H1 (cell line): ENCODE measurements at regions not wholly inside any gene's neighbourhood (a gene's known extent, or its start where the extent isn't known, plus 50 kb on each side); places are given as distances from the start of the nearest gene placed in this dataset.

Source experiments
- CTCF ChIA-PET: fragments of 300-600 bp; sonication (Branson Sonifier 250); formaldehyde crosslinking; loops from one replicate; lab custom pipeline; 2021; ENCODE audit not compliant: partially characterized antibody; lab: Charles Lee
- POLR2A ChIA-PET: fragments of 300-600 bp; sonication (Branson Sonifier 250); formaldehyde crosslinking; loops from one replicate; lab custom pipeline; 2021; ENCODE audit warnings: inconsistent platforms; ENCODE audit not compliant: partially characterized antibody; lab: Charles Lee
- DNase-seq, 2 experiments: peaks; one replicate each; pipeline versions ENCODE4 v3.0.0 to v3.0.0-alpha.2; 2010 to 2022; ENCODE audit warnings: low spot score in 2 of 2, low read depth in 1 of 2, mixed read lengths in 1 of 2
- FAIRE-seq: peaks from 2 replicates; lab custom pipeline; 2011; peaks lifted over from hg19 to GRCh38; lab: Jason Lieb, UNC
- H2AFZ ChIP-seq: 2 replicates; pipeline ENCODE4 v1.8.1; 2012; ENCODE audit warnings: low read length, inconsistent platforms
- H2AK5ac ChIP-seq: 2 replicates; pipeline ENCODE4 v1.6.1; 2013; ENCODE audit warnings: low read depth, low read length
- H2BK120ac ChIP-seq: replicated peaks from 2 replicates; pipeline ENCODE3; 2013; ENCODE audit warnings: low read depth, low read length, inconsistent platforms
- H2BK12ac ChIP-seq: 2 replicates; pipeline ENCODE4 v1.6.1; 2013; ENCODE audit warnings: low read depth, low read length
- H2BK15ac ChIP-seq: 2 replicates; pipeline ENCODE4 v1.6.1; 2013; ENCODE audit warnings: low read length
- H2BK20ac ChIP-seq: 2 replicates; pipeline ENCODE4 v1.6.1; 2013; ENCODE audit warnings: low read length
- H2BK5ac ChIP-seq: 2 replicates; pipeline ENCODE4 v1.6.1; 2013; ENCODE audit warnings: low read depth, low read length
- H3K14ac ChIP-seq: 2 replicates; pipeline ENCODE4 v1.6.1; 2013; ENCODE audit warnings: inconsistent platforms; ENCODE audit not compliant: insufficient read length
- H3K18ac ChIP-seq: 2 replicates; pipeline ENCODE4 v1.6.1; 2013; ENCODE audit warnings: low read length; ENCODE audit errors: extremely low read depth
- H3K23ac ChIP-seq: 2 replicates; pipeline ENCODE4 v1.6.1; 2013; ENCODE audit warnings: inconsistent platforms; ENCODE audit not compliant: insufficient read length
- H3K23me2 ChIP-seq: 2 replicates; pipeline ENCODE4 v1.6.1; 2013; ENCODE audit warnings: low read depth, low read length
- H3K27ac ChIP-seq: 2 replicates; pipeline ENCODE4 v1.6.1; 2011; ENCODE audit warnings: low read depth, low read length, inconsistent platforms
- H3K27me3 ChIP-seq, 4 experiments: replicated peaks in 1 of 4; 1 replicate in 1 of 4; 2 replicates in 3 of 4; pipeline versions ENCODE4 v1.6.1 to v1.8.1; 2011 to 2013; ENCODE audit warnings: low read length in 3 of 4, mild to moderate bottlenecking in 3 of 4, inconsistent platforms in 2 of 4, mixed read lengths in 2 of 4, moderate library complexity in 1 of 4; ENCODE audit not compliant: control insufficient read depth in 3 of 4, insufficient read depth in 3 of 4; ENCODE audit errors: extremely low read depth in 1 of 4
- H3K36me3 ChIP-seq, 4 experiments: 2 replicates each; pipeline versions ENCODE4 v1.6.1 to v1.8.1; 2011 to 2013; ENCODE audit warnings: mild to moderate bottlenecking in 4 of 4, low read length in 3 of 4, moderate library complexity in 2 of 4, control low read depth in 1 of 4, inconsistent platforms in 1 of 4; ENCODE audit not compliant: insufficient read depth in 4 of 4, control insufficient read depth in 2 of 4
- H3K4ac ChIP-seq: replicated peaks from 2 replicates; pipeline ENCODE3; 2013; ENCODE audit warnings: low read length, low read depth, mixed read lengths, inconsistent platforms; ENCODE audit not compliant: insufficient read length
- H3K4me1 ChIP-seq, 4 experiments: replicated peaks in 1 of 4; 1 replicate in 1 of 4; 2 replicates in 3 of 4; pipeline versions ENCODE4 v1.6.1 to v1.8.1; 2011 to 2013; ENCODE audit warnings: low read length in 3 of 4, inconsistent platforms in 2 of 4, mixed read lengths in 1 of 4; ENCODE audit not compliant: insufficient read depth in 4 of 4, control insufficient read depth in 3 of 4
- H3K4me2 ChIP-seq, 2 experiments: 2 replicates each; pipeline versions ENCODE4 v1.6.1 to v1.8.1; 2011 to 2013; ENCODE audit warnings: low read depth in 2 of 2, low read length in 2 of 2, control low read depth in 1 of 2, inconsistent platforms in 1 of 2, mild to moderate bottlenecking in 1 of 2; ENCODE audit not compliant: insufficient read depth in 1 of 2
- H3K4me3 ChIP-seq, 4 experiments: fragments of 200-600, 300-600 bp in 1 of 4; sonication (generic), shearing (Covaris generic), sonication (Bioruptor Twin) in 1 of 4; 2 replicates each; pipeline versions ENCODE4 v1.5.1 to v1.8.1; 2011 to 2016; ENCODE audit warnings: low read length in 4 of 4, low read depth in 3 of 4, control low read depth in 2 of 4, inconsistent platforms in 2 of 4, mild to moderate bottlenecking in 2 of 4, mixed read lengths in 1 of 4, moderate library complexity in 1 of 4; ENCODE audit not compliant: insufficient read depth in 2 of 4; ENCODE audit errors: extremely low read depth in 1 of 4
- H3K56ac ChIP-seq: replicated peaks from 2 replicates; pipeline ENCODE3; 2013; ENCODE audit warnings: low read depth, mild to moderate bottlenecking, mixed read lengths, low read length, inconsistent platforms; ENCODE audit not compliant: insufficient read length
- H3K79me1 ChIP-seq: 2 replicates; pipeline ENCODE4 v1.6.1; 2013; ENCODE audit warnings: low read depth, low read length, control low read depth
- H3K79me2 ChIP-seq, 2 experiments: 2 replicates each; pipeline versions ENCODE4 v1.6.1 to v1.8.1; 2012 to 2013; ENCODE audit warnings: low read length in 2 of 2, mild to moderate bottlenecking in 2 of 2, inconsistent platforms in 1 of 2; ENCODE audit not compliant: insufficient read depth in 2 of 2, control insufficient read depth in 1 of 2
- H3K9ac ChIP-seq, 4 experiments: replicated peaks in 1 of 4; 1 replicate in 1 of 4; 2 replicates in 3 of 4; pipeline versions ENCODE4 v1.6.1 to v1.8.1; 2011 to 2013; ENCODE audit warnings: low read depth in 3 of 4, low read length in 3 of 4, control low read depth in 2 of 4, mild to moderate bottlenecking in 2 of 4, moderate library complexity in 2 of 4, inconsistent platforms in 1 of 4; ENCODE audit errors: extremely low read depth in 1 of 4
- H3K9me3 ChIP-seq, 2 experiments: 2 replicates each; pipeline versions ENCODE4 v1.6.1 to v1.8.1; 2012 to 2013; ENCODE audit warnings: mild to moderate bottlenecking in 2 of 2, moderate library complexity in 2 of 2, control low read depth in 1 of 2, inconsistent platforms in 1 of 2, low read depth in 1 of 2, low read length in 1 of 2, mixed read lengths in 1 of 2; ENCODE audit not compliant: insufficient read depth in 2 of 2
- H4K20me1 ChIP-seq, 2 experiments: replicated peaks in 1 of 2; 2 replicates each; pipeline versions ENCODE3 to v1.8.1; 2011 to 2013; ENCODE audit warnings: inconsistent platforms in 2 of 2, low read length in 2 of 2, mild to moderate bottlenecking in 1 of 2; ENCODE audit not compliant: insufficient read depth in 2 of 2, control insufficient read depth in 1 of 2
- H4K5ac ChIP-seq: 2 replicates; pipeline ENCODE4 v1.6.1; 2013; ENCODE audit warnings: low read length, low read depth, mixed read lengths, inconsistent platforms; ENCODE audit not compliant: insufficient read length
- H4K8ac ChIP-seq: 2 replicates; pipeline ENCODE4 v1.8.0; 2013; ENCODE audit warnings: mild to moderate bottlenecking, moderate library complexity, low read length, inconsistent platforms; ENCODE audit not compliant: insufficient read depth; ENCODE audit errors: extremely low read depth
- H4K91ac ChIP-seq: replicated peaks from 2 replicates; pipeline ENCODE3; 2013; ENCODE audit warnings: low read length, mixed read lengths, inconsistent platforms; ENCODE audit not compliant: insufficient read length
- BACH1 ChIP-seq: IDR thresholded peaks from 2 replicates; pipeline ENCODE4 v1.6.1; 2012; ENCODE audit warnings: low read length, improper control_type of control experiment
- GTF2F1 ChIP-seq: IDR thresholded peaks from 2 replicates; pipeline ENCODE4 v1.6.1; 2012; ENCODE audit warnings: low read depth, low read length, improper control_type of control experiment, borderline replicate concordance
- JUND ChIP-seq: IDR thresholded peaks from 2 replicates; pipeline ENCODE4 v1.6.1; 2011; ENCODE audit warnings: mild to moderate bottlenecking, improper control_type of control experiment, low read length
- KDM4A ChIP-seq: IDR thresholded peaks from one replicate; pipeline ENCODE4 v1.7.1; 2012; ENCODE audit warnings: low read depth, mild to moderate bottlenecking, moderate library complexity, low read length, inconsistent platforms; ENCODE audit not compliant: severe bottlenecking
- KDM5A ChIP-seq: fragments of 200-600 bp; IDR thresholded peaks from 2 replicates; pipeline ENCODE4 v1.7.1; 2012; ENCODE audit warnings: mild to moderate bottlenecking, low read length, inconsistent platforms, mixed read lengths
- NANOG ChIP-seq: IDR thresholded peaks from 2 replicates; pipeline ENCODE4 v1.6.1; 2011; ENCODE audit warnings: low read length, low read depth, mild to moderate bottlenecking, inconsistent platforms; ENCODE audit not compliant: insufficient read depth, poor library complexity, severe bottlenecking
- POLR2A ChIP-seq, 2 experiments: IDR thresholded peaks; 1 replicate in 1 of 2; 2 replicates in 1 of 2; pipeline ENCODE4 v1.6.1; 2011; ENCODE audit warnings: low read depth in 2 of 2, low read length in 2 of 2, mild to moderate bottlenecking in 2 of 2; ENCODE audit errors: control extremely low read depth in 1 of 2
- POU5F1 ChIP-seq: IDR thresholded peaks from 2 replicates; pipeline ENCODE4 v1.6.1; 2011; ENCODE audit warnings: low read depth, mild to moderate bottlenecking, low read length, moderate library complexity
- RAD21 ChIP-seq, 2 experiments: IDR thresholded peaks in 1 of 2; conservative IDR thresholded peaks in 1 of 2; 2 replicates each; pipeline ENCODE4 v1.6.1; 2011; ENCODE audit warnings: low read depth in 2 of 2, low read length in 2 of 2, improper control_type of control experiment in 1 of 2, inconsistent platforms in 1 of 2, mild to moderate bottlenecking in 1 of 2, moderate library complexity in 1 of 2
- RNF2 ChIP-seq: fragments of 200-900, 300-1000 bp; sonication (generic); IDR thresholded peaks from 2 replicates; pipeline ENCODE4 v1.7.1; 2016; ENCODE audit warnings: borderline replicate concordance, low read depth, mild to moderate bottlenecking, antibody characterized with exemption, low read length; ENCODE audit not compliant: poor library complexity, severe bottlenecking; ENCODE audit errors: missing control alignments
- SP2 ChIP-seq: IDR thresholded peaks from 2 replicates; pipeline ENCODE4 v1.6.1; 2012; ENCODE audit warnings: mild to moderate bottlenecking, low read length, inconsistent platforms
- SP4 ChIP-seq: IDR thresholded peaks from 2 replicates; pipeline ENCODE4 v1.6.1; 2012; ENCODE audit warnings: low read length, inconsistent platforms
- SRF ChIP-seq: IDR thresholded peaks from 2 replicates; pipeline ENCODE4 v1.6.1; 2011; ENCODE audit warnings: mild to moderate bottlenecking, low read depth, low read length, moderate library complexity
- TBP ChIP-seq: IDR thresholded peaks from 2 replicates; pipeline ENCODE4 v1.6.1; 2011; ENCODE audit warnings: low read depth, low read length, improper control_type of control experiment
- WGBS, 2 experiments: shearing (Covaris generic) in 1 of 2; methylation state at CpG; one replicate each; pipeline versions ENCODE4 v1.1.6 to v1.1.7; 2013 to 2015; ENCODE audit warnings: low lambda C conversion rate in 2 of 2, mixed read lengths in 2 of 2, inconsistent platforms in 1 of 2, low coverage in 1 of 2, missing lambda C conversion rate in 1 of 2; ENCODE audit not compliant: insufficient replicate concordance in 2 of 2, insufficient coverage in 1 of 2, insufficient read length in 1 of 2; ENCODE audit errors: extremely low coverage in 1 of 2, missing lambda C conversion rate in 1 of 2; 5-methylcytosine and 5-hydroxymethylcytosine counted together

- H3K56ac ChIP-seq = no peak overlapping the region
- H3K4me2 ChIP-seq = no peak overlapping the region
- H2AFZ ChIP-seq = no peak overlapping the region
- no peak overlapping the region for H3K14ac ChIP-seq
- DNase-seq = no peak
- no peak overlapping the region for H3K27ac ChIP-seq
- no peaks in the 10 kb centered on the region for H3K79me1 ChIP-seq
- WGBS, 2 experiments = 87% methylated on average over 2 of the region's 2 CpGs; no CpG with 5 or more reads in 1 of the 2 experiments
- no peak overlapping the region for H2BK5ac ChIP-seq
- H2BK20ac ChIP-seq = no peak overlapping the region
- H3K18ac ChIP-seq = no peak overlapping the region
- ChIA-PET POLR2A (no interaction called here), CTCF (interaction anchor here (1.5 to 4.1 kb wide), 2 partner anchors 9 to 125 kb away, joined by 3 to 25 read pairs; no protein-coding TSS in a partner anchor)
- no peak overlapping the region for H2BK15ac ChIP-seq
- H3K9me3 ChIP-seq = no peaks in the 10 kb centered on the region
- H4K5ac ChIP-seq = no peak overlapping the region
- no peak overlapping the region for H4K91ac ChIP-seq
- no peak for FAIRE-seq
- H3K79me2 ChIP-seq = no peaks in the 10 kb centered on the region
- H3K9ac ChIP-seq = no peak overlapping the region
- no peaks in the 10 kb centered on the region for H3K23me2 ChIP-seq
- H4K8ac ChIP-seq = no peak overlapping the region
- H2AK5ac ChIP-seq = no peak overlapping the region
- no peak overlapping the region for H2BK120ac ChIP-seq
- no peak overlapping the region for H3K4ac ChIP-seq
- no peaks in the 10 kb centered on the region for H3K4me1 ChIP-seq
- no peak overlapping the region for H2BK12ac ChIP-seq
- H4K20me1 ChIP-seq = no peaks in the 10 kb centered on the region
- H3K36me3 ChIP-seq = no peaks in the 10 kb centered on the region
- no peaks in the 10 kb centered on the region for H3K27me3 ChIP-seq
- H3K4me3 ChIP-seq = no peak overlapping the region
- H3K23ac ChIP-seq = no peak overlapping the region
- no peak for TF ChIP-seq BACH1
- no peak for TF ChIP-seq KDM4A
- TF ChIP-seq POU5F1 = no peak
- TF ChIP-seq RNF2 = no peak
- TF ChIP-seq NANOG = no peak
- TF ChIP-seq SP2 = no peak
- no peak for TF ChIP-seq SRF
- TF ChIP-seq SP4 = no peak
- no peak for TF ChIP-seq JUND
- no peak for TF ChIP-seq TBP
- no peak for TF ChIP-seq GTF2F1
- TF ChIP-seq POLR2A (IDR thresholded peaks at IDR 0.05; ENCODE audit: control extremely low read depth in 1 of 2, low read depth in 2 of 2, low read length in 2 of 2) = no peak
- no peak for TF ChIP-seq RAD21 (IDR thresholded peaks at IDR 0.05 in 1 of 2, conservative IDR thresholded peaks at IDR 0.05 in 1 of 2; ENCODE audit: low read depth in 2 of 2, low read length in 2 of 2)
- TF ChIP-seq KDM5A = no peak
Observed at GRCh38 chr10:52654201-52654600, 118.4 kb downstream of the MBL2 start.
